Stimulated activated CD4-positive, alpha-beta T cell treated with anti-CD3 and anti-CD28 coated beads, Interleukin-12 subunit alpha, Interleukin-12 subunit beta, amount 100 ng/mL, for 48 hours (primary cell): ENCODE measurements at regions not wholly inside any gene's neighbourhood (a gene's known extent, or its start where the extent isn't known, plus 50 kb on each side); places are given as distances from the start of the nearest gene placed in this dataset.

ENCODE experiments used
- DNase-seq, 3 donors: peaks; one replicate each; pipeline ENCODE4 v3.0.0-alpha.2; 2020; ENCODE audit warnings: low read depth in 2 of 3, low spot score in 1 of 3

GRCh38 chr9:80874276-80874675, 815.1 kb downstream of the TLE1 start:
- DNase-seq = no peak

GRCh38 chr9:80873861-80874260, 815.5 kb downstream of the TLE1 start:
- DNase-seq = no peak

DNA sequence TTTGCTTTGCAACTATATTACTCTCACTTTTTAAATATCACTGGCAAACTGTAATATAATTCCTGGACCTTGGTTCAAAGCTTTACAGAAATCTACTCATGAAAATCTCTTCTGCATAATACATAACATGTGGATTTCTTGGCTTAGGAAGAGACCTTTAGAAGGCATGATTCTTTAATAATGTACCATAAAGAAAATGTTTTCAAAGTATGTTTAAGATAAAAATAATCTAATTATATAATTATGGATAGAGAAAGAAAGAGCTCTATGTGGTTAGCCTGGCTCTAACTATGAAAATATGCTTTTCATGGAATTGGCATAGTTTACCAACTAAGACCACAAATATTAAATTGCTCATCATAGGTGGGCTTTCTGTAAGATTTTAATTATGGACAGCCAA, 817.8 kb downstream of the TLE1 start:
- no peak for DNase-seq

DNA sequence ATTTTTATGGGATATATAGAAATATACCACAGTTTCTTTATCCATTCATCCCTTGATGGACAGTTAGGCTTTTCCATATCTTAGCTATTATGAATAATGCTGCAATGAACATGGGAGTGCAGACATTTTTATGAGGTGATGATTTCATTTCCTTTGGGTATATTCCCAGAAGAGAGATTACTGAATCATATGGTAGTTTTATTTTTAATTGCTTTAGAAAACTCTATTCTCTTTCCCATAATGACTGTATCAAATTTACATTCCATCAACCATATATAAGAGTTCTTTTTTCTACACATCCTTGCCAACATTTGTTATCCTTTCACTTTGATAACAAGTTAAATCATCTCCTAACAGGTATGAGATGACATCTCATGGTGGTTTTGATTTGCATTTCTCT, 821.6 kb downstream of the TLE1 start:
- no peak for DNase-seq

DNA sequence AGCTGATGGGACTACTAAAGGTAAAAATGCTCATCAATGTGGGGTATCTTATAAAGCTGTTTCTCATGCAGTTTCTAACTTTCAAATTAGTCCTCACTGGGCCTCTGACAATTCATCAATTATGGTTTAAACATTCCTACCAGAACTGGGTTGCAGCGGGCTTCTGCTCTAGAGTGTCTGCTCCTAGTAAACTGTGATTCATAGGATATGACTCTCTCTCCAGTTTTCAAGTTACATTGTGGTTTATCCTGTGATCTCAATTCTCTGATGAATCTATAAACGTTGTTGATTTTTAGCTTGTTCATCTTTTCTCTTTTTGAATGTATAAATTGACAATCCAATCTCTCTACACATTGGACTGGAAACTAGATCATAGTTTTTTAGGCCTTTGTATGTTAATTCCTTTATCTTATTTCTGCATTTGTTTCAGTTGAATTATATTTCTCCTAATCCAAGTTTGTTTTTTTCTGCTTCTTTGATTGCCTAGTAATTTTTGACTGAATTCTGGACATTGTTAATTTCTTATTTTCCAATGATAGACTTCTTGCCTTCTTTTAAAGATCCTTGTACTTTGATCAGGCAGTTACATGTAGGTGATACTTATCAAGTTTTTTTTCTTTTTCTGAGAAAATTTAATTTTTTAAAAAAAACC, 822.6 kb downstream of the TLE1 start:
- DNase-seq = no peak

GRCh38 chr9:80866121-80866520, 823.2 kb downstream of the TLE1 start:
- no peak for DNase-seq

- DNase-seq = no peak
Measured at GRCh38 chr9:80843028-80843427, 846.3 kb downstream of the TLE1 start.

DNA sequence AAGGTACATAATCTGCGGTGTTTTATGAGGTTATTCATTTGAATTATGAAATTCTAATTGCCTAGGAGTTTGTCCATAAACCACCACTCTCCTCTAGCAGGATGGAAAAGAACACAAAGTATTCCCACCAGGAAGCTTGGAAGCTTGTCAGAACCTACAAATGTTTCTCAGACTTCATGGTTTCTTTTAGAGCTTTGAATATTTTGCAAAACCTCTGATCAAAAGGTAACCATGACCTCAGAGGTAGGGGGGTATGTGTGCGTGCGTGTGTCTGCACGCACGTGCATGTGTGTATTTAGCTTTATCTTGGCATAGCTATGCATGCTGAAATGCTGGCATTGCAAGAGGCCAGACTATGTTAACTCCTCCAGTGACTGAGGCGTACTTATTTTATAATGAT, 847.0 kb downstream of the TLE1 start:
- DNase-seq = no peak

DNA sequence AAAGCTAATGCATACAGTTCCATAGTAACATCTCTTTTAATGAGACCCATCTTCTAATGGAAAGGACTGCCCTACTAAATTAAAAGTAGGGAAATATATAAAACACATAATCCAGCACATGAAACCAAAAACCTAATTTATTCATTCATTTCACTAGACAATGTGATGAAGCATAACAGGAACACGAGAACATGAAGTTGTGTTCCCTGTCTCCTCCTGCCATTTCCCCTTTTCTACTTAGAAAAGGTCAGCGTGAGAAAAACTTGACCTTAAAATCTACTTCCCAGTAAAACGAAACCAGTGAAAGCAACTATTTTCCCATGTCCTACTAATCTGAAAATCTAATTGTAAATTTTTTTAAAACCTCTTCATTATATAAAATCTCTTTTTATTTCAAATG, 847.5 kb downstream of the TLE1 start:
- DNase-seq = no peak

- DNase-seq = no peak
Measured at GRCh38 chr9:80839821-80840675, 849.3 kb downstream of the TLE1 start.

GRCh38 chr9:80836013-80836412, 853.3 kb downstream of the TLE1 start:
- DNase-seq = no peak

DNA sequence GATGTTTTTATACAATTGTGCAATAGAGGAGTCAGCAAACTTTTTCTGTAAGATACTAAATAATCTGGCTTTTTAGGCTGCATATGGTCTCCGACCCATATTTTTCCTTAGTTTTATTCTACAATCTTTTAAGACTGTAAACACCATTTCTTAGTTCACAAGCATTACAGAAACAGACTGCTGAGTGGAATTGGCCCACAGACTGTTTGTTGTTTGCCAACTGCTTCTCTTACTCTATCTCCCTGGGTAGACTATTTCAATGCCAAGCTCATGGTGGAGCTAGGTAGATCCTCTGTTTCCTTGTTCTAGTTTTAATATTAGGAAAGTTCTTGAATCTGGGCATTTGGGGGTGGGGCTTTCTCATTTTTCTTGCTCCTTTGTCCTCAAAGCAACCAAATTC, 857.6 kb downstream of the TLE1 start:
- DNase-seq = no peak

DNA sequence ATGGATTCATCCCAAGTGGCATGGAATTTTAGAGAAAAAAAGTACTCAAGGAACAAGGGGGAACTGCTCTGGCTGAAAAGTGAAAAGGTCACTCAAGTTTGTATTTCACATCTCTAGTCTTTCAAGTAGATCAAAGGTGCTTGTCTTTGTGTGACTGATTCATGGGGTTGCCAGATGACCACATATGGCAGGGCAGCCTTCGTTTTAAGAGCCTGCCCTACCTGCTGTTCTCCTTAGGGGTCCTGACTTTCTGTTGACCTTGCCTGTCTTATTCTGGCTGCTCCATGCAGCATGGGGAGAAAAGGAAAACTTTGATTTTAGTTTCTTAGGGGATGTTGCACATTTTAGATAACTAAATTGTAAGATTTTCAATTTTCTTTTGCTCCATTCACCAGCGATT, 877.7 kb downstream of the TLE1 start:
- DNase-seq = no peak

DNA sequence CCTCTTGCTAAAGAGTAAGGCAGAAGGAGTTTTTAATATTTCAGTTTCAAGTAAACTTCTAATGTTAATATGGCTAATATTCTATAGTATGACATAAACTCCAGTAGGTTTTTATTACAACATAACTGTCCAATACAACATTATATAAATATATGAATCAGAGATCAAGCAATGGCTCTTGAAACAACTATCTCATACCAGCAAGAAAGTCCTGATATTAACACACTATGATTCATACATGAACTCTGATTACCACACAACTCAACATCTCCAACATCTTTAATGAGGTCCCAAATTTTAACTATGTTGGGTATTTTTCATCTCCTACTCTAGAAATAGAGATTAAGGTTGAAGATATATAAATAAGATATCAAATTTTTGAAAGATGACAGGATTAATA, 878.3 kb downstream of the TLE1 start:
- DNase-seq = no peak

- DNase-seq = no peak
Measured at GRCh38 chr9:80806671-80807070, 882.7 kb downstream of the TLE1 start.

DNA sequence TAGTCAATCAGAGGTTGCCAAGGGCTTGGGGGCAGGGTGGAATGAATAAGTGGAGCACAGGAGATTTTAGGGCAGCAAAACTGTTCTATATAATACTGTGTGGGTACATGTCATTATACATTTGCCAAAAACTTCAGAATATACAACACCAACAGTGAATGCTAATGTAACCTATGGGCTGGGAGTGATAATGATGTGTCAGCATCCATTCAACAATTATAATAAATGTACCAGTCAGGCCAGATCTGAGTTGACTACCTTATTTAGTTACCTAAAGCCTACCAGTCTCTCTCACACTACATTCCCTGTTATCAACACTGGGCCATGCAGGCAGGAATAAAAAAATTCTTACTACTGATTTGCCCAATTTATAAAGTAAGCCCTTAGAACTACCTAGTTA, 884.5 kb downstream of the TLE1 start:
- no peak for DNase-seq

GRCh38 chr9:80797831-80798688, 891.3 kb downstream of the TLE1 start:
- DNase-seq = no peak

DNA sequence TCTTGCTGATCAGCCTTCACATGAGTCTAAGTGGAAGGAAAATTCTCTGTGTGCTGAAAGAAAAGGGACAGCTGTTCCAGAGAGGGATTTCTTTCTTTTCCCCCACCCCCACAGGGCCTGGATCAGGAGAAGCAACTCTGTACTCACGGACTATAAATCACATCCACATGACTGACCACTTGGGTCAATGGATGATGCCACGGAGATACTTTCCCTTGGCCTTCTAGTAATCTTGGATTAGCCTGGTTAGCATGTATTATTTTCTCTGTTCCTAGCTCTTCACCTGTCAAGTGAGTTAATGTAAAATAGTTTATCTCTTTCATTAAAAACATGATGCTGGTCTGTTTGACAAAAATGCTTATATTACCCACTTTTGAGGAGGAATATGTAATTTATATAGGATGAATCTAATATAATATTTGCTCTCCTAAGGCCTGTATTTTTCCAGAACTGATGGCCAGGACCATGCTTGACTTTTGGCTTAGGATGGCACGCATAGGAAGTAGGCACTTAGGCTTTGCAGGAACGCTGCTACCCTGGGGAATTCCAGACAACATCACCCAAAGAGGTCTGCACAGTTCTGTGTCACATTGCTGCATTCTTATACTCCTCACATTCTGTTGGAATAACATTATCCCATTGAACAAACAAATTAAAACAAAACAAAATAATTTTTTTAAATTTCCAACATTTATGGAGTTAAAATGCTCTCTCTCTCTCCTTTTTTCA, 892.1 kb downstream of the TLE1 start:
- DNase-seq = no peak

DNA sequence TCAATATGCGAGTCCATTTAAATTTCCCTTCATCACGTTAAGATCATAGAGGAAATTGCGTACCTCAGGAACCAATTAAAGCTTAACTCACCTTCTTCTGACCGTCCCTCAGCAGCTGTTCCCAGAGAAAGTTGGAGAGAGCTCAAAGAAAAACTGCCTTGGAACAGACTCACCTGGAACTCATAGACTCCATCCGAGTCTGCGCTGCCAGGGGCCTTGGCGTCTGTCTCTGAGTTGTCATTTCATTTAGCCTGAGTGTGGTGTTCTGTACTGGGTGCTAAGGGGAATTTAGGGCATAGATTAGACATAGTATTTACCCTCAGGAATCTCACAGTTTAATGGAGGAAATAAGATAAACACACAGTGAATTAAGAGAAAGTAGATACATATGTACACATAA, 892.7 kb downstream of the TLE1 start:
- no peak for DNase-seq

DNA sequence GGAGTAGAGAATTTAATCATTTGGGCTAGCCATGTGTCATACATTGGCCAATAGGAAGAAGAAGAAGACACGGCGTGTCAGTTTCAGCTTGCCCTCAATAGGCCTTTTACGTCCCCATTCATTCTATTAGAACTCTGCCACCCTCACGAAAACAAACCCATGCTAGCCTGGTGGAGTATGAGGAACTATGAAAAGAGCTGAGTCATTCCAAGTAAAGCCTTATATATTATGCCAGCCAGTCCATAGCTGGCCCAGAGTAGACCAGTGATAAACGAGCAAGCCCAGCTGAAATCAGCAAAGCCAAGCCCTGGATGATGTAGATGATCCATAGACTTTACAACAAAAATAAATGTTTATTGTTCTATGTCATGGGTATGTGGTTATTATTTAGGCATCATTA, 895.1 kb downstream of the TLE1 start:
- DNase-seq = no peak

- no peak for DNase-seq
Measured at GRCh38 chr9:80793706-80794105, 895.6 kb downstream of the TLE1 start.
